ENCODE measurements at regions not wholly inside any gene's neighbourhood (a gene's known extent, or its start where the extent isn't known, plus 50 kb on each side); places are given as distances from the start of the nearest gene placed in this dataset.

- Histone ChIP-seq H3K79me2 (ENCODE audit: control insufficient read depth, low read length) (no peaks in the 10 kb centered on the region), H4K20me1 (ENCODE audit: control insufficient read depth, insufficient read depth, low read depth, low read length) (no peaks in the 10 kb centered on the region), H3K36me3 (ENCODE audit: control insufficient read depth, low read length) (no peaks in the 10 kb centered on the region), H3K4me3 (ENCODE audit: low read length) (no peak overlapping the region), H3K4me2 (ENCODE audit: low read length) (no peak overlapping the region), H3K27ac (ENCODE audit: low read depth, low read length) (no peak overlapping the region), H3K9me3 (ENCODE audit: control insufficient read depth, insufficient read depth, low read length) (0 out of 2 replicates have a peak, but pooled peaks cover 2% of the 10 kb centered on the region), H3K9me2 (replicated peaks; ENCODE audit: control insufficient read depth, low read length) (no peaks in the 10 kb centered on the region), H3F3A (ENCODE audit: control insufficient read depth, insufficient read depth) (no peaks in the 10 kb centered on the region), H3K27me3 (ENCODE audit: control insufficient read depth, low read length) (no peaks in the 10 kb centered on the region), H3K4me1 (ENCODE audit: control insufficient read depth, low read length) (no peaks in the 10 kb centered on the region)
- TF ChIP-seq EZH2phosphoT487 (IDR thresholded peaks at IDR 0.05; ENCODE audit: borderline replicate concordance, low read length) (no peak), CTCF (IDR thresholded peaks at IDR 0.05; ENCODE audit: low read depth, low read length, poor library complexity, severe bottlenecking) (no peak)
Observed at GRCh38 chr7:32326078-32326477, 164.1 kb downstream of the LSM5 start.

DNA sequence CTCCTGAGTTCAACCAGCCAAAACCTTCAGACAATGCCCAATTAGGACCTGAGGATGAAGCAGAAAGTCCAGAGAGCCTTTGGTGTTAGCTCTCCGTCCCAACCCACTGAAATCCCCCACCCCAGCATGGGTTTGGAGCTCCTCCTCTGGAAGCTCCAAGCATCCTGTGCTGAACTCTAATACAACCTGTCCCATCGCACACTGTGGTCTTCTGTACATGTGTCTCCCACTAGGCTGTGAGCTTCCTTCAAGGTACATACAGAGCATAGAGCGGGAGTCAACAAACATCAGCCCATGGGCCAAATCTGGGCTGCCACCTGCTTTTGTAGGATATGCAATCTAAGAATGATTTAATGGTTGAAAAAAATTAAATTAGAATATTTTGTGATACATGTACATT is 166.5 kb downstream of the LSM5 start:
- H3K9me2 ChIP-seq (replicated peaks; ENCODE audit: control insufficient read depth, low read length) = no peaks in the 10 kb centered on the region
- TF ChIP-seq CTCF (IDR thresholded peaks at IDR 0.05; ENCODE audit: low read depth, low read length, poor library complexity, severe bottlenecking) (no peak), EZH2phosphoT487 (IDR thresholded peaks at IDR 0.05; ENCODE audit: borderline replicate concordance, low read length) (no peak)
- H3K27ac ChIP-seq (ENCODE audit: low read depth, low read length) = no peak overlapping the region
- no peaks in the 10 kb centered on the region for H3K27me3 ChIP-seq (ENCODE audit: control insufficient read depth, low read length)
- H3K4me3 ChIP-seq (ENCODE audit: low read length) = no peak overlapping the region
- H3K79me2 ChIP-seq (ENCODE audit: control insufficient read depth, low read length) = no peaks in the 10 kb centered on the region
- no peaks in the 10 kb centered on the region for H3K4me1 ChIP-seq (ENCODE audit: control insufficient read depth, low read length)
- no peak overlapping the region for H3K4me2 ChIP-seq (ENCODE audit: low read length)
- H3F3A ChIP-seq (ENCODE audit: control insufficient read depth, insufficient read depth) = no peaks in the 10 kb centered on the region
- H3K9me3 ChIP-seq (ENCODE audit: control insufficient read depth, insufficient read depth, low read length) = no peaks in the 10 kb centered on the region
- no peaks in the 10 kb centered on the region for H3K36me3 ChIP-seq (ENCODE audit: control insufficient read depth, low read length)
- H4K20me1 ChIP-seq (ENCODE audit: control insufficient read depth, insufficient read depth, low read depth, low read length) = no peaks in the 10 kb centered on the region

DNA sequence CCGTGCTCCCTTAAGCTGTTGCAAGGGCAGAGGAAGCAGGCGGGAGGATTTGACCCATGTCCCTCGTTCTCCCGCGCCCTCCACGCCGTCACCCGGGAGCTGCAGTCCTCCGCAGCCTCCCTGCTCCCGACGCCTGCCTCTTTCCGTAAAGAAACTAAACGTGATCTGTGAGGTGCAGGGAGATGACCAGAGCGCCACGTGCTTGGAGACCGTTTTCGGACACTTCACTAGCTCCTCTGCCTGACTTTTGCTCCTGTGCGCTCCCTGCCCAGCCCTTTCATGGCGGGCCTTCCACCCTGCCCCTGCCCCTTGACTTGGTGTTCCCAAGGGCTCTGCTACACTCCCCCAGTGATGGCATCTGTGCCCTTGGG is 171.2 kb downstream of the LSM5 start:
- TF ChIP-seq EZH2phosphoT487 (IDR thresholded peaks at IDR 0.05; ENCODE audit: borderline replicate concordance, low read length) (no peak), CTCF (IDR thresholded peaks at IDR 0.05; ENCODE audit: low read depth, low read length, poor library complexity, severe bottlenecking) (no peak)
- H3K9me2 ChIP-seq (replicated peaks; ENCODE audit: control insufficient read depth, low read length) = no peaks in the 10 kb centered on the region

More for the DNA sequence above, 171.2 kb downstream of the LSM5 start:
- H3K4me1 ChIP-seq (ENCODE audit: control insufficient read depth, low read length) = no peaks in the 10 kb centered on the region
- no peaks in the 10 kb centered on the region for H3K9me3 ChIP-seq (ENCODE audit: control insufficient read depth, insufficient read depth, low read length)
- H3K27ac ChIP-seq (ENCODE audit: low read depth, low read length) = no peak overlapping the region
- no peaks in the 10 kb centered on the region for H3K79me2 ChIP-seq (ENCODE audit: control insufficient read depth, low read length)
- no peak overlapping the region for H3K4me2 ChIP-seq (ENCODE audit: low read length)
- H3K36me3 ChIP-seq (ENCODE audit: control insufficient read depth, low read length) = no peaks in the 10 kb centered on the region
- H3K27me3 ChIP-seq (ENCODE audit: control insufficient read depth, low read length) = no peaks in the 10 kb centered on the region
- no peaks in the 10 kb centered on the region for H3F3A ChIP-seq (ENCODE audit: control insufficient read depth, insufficient read depth)
- no peak overlapping the region for H3K4me3 ChIP-seq (ENCODE audit: low read length)
- no peaks in the 10 kb centered on the region for H4K20me1 ChIP-seq (ENCODE audit: control insufficient read depth, insufficient read depth, low read depth, low read length)

Measured in DOHH2 (cell line).